HL-60 (cell line): ENCODE measurements at regions not wholly inside any gene's neighbourhood (a gene's known extent, or its start where the extent isn't known, plus 50 kb on each side); places are given as distances from the start of the nearest gene placed in this dataset.

Source experiments
- CTCF ChIP-seq: IDR thresholded peaks from one replicate; pipeline ENCODE4 v1.5.1; 2011; ENCODE audit warnings: low read length, control low read depth, inconsistent platforms; ENCODE audit not compliant: insufficient read depth
- POLR2AphosphoS5 ChIP-seq: IDR thresholded peaks from 2 replicates; pipeline ENCODE4 v1.6.1; 2012; ENCODE audit warnings: low read depth

- TF ChIP-seq CTCF (no peak), POLR2AphosphoS5 (no peak)
Measured at GRCh38 chr16:59046335-59046734, 312.2 kb upstream of the GOT2 start.
